ENCODE measurements at regions not wholly inside any gene's neighbourhood (a gene's known extent, or its start where the extent isn't known, plus 50 kb on each side); places are given as distances from the start of the nearest gene placed in this dataset.

DNA sequence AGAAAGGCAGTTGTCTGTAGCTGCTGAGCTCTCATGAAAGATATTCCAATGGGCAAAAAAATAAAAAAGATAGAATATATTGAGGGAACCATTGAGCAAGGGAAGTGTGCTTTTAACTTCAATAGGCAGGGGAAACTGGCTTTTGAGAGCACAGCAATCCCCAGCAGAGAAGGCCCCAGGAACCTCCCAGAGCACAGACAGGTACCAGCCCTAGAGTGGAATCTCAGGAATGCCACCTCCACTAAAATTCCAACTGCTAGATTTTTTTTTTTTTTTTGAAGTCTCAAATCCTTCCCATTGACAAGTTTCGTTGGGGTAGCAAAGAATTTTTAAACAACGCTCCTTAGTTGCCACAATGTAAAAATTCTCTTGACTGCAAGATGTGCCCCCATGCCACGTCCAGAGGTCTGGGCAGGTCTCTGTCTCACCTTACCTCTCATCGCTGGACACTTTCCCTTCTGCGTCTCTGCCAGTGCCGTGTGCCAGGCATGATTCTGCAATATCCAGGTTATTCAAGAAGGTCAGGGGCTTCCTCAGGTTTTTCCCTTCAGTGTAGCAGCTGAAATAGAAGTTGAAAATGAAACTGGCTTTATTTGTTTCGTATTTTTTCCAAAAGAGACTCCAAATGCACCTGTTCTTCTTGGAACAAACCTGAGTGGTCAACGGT lies 64.2 kb upstream of the IRX1 start:
- TF ChIP-seq, protein P1, sequence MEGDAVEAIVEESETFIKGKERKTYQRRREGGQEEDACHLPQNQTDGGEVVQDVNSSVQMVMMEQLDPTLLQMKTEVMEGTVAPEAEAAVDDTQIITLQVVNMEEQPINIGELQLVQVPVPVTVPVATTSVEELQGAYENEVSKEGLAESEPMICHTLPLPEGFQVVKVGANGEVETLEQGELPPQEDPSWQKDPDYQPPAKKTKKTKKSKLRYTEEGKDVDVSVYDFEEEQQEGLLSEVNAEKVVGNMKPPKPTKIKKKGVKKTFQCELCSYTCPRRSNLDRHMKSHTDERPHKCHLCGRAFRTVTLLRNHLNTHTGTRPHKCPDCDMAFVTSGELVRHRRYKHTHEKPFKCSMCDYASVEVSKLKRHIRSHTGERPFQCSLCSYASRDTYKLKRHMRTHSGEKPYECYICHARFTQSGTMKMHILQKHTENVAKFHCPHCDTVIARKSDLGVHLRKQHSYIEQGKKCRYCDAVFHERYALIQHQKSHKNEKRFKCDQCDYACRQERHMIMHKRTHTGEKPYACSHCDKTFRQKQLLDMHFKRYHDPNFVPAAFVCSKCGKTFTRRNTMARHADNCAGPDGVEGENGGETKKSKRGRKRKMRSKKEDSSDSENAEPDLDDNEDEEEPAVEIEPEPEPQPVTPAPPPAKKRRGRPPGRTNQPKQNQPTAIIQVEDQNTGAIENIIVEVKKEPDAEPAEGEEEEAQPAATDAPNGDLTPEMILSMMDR (IDR thresholded peaks at IDR 0.05; ENCODE audit: control insufficient read depth, extremely low read depth, insufficient read depth): no peak
- no peak overlapping the region for H3K4me3 ChIP-seq (ENCODE audit: low read depth, low read length)
- DNase-seq (ENCODE audit: low read depth): no peak

DNA sequence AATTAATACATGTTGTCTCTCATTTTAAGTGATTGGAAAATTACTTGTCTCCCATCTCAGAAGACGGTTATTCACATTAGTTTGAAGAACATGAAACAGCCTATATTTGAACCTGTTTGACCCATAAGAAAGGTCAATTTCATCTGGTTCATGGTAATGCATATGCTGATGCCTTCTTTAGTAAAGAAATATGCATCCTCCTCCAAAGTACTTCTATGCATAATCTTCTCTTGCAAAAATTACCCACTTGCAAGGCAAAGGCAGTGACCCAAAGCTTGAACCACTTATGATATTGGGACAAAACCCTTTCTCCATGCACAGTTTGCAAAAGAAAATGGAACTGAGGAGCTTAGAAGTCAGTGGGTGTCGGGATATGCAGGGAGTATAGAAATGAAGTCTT lies 65.4 kb upstream of the IRX1 start:
- DNase-seq (ENCODE audit: low read depth): no peak
- TF ChIP-seq, protein P1 (IDR thresholded peaks at IDR 0.05; ENCODE audit: control insufficient read depth, extremely low read depth, insufficient read depth): no peak

DNA sequence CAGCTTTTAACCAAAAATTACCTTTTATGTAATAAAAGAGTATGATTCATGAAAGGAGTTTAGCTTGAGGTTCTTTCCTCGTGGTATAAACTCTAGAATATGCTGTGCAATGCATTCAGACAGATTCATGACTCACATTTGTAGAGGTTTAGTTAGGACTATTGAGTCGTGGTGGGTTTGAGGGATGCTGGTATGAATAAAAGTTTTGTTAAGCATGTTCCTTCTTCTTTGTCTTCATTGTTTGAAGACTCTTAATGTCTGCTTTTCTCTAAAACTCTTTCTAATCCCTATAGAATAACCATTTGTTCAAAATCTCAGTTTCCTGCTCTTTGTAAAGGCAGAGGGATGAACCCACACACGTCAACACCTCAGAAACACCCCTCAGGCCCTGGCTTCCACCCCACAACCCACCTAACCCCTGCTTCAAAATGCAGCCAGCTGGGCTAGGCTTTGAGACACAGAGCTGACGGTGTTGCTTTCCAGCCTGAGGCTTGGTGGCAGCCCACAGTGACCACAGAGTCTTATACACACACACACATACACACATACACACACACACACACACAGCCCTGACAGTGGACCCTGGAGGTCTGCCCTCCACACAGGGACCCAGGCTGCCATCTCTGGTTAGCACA lies 69.0 kb upstream of the IRX1 start:
- no peak for DNase-seq (ENCODE audit: low read depth)
- TF ChIP-seq, protein P1 (IDR thresholded peaks at IDR 0.05; ENCODE audit: control insufficient read depth, extremely low read depth, insufficient read depth): no peak
- no peak overlapping the region for H3K4me3 ChIP-seq (ENCODE audit: low read depth, low read length)

More for the DNA sequence above, 65.4 kb upstream of the IRX1 start:
- H3K4me3 ChIP-seq (ENCODE audit: low read depth, low read length): no peak overlapping the region

DNA sequence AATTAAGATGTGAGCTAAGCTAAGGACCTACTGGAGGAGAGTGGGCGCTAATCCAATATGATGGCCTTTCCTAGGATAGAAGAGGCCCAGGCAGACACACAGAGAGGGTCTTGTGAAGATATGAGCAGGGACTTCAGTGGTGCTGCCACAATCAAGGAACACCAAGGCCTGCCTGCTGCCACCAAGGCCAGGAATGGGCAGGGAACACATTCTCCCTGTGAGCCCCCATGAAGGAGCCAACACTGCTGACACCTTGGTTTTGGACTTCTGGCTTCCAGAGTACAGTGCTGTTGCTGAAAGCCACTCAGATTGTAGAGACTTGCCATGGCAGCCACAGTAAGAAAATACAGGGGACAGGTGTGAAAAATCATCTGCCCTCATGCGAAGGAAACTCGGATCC lies 73.1 kb upstream of the IRX1 start:
- TF ChIP-seq, protein P1 (IDR thresholded peaks at IDR 0.05; ENCODE audit: control insufficient read depth, extremely low read depth, insufficient read depth): no peak
- DNase-seq (ENCODE audit: low read depth): no peak
- no peak overlapping the region for H3K4me3 ChIP-seq (ENCODE audit: low read depth, low read length)

DNA sequence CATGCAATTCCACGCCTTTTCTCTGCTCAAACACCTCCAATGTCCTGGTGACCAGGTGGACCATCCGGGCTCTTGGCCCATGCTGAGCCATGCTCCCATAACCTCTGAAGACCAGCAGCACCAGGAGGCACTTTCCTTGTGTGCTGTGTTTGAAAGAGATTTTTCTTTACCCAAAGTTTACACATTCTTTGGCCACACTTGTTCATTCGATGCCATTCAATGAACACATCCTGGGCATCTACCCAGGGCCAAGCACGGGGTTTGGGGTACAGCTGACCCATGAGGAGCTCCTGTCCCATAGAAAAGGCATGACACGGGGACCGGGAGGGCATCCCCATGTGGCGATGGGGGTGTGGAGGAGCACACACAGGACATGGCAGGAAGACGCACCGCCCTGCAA lies 77.1 kb upstream of the IRX1 start:
- no peak for DNase-seq (ENCODE audit: low read depth)
- TF ChIP-seq, protein P1 (IDR thresholded peaks at IDR 0.05; ENCODE audit: control insufficient read depth, extremely low read depth, insufficient read depth): no peak
- H3K4me3 ChIP-seq (ENCODE audit: low read depth, low read length): no peak overlapping the region

DNA sequence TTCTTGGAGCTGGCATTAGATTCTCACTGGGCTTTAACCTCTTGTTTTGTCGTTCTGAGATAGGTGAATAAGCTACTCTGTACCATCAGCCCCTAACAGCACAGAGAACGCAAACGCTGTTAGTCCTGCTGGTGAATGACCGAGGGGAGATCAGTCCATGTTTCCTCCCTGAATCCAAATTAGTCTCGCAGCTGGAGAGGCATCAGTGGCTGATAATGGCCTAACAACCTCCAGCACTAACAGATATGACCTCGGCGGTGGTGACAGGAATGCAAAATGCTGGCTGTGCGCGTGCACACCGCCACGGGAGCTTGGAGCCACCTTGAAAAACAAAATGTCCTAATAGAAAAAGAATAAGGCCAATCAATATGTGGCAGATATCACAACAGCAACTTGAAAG lies 77.6 kb upstream of the IRX1 start:
- TF ChIP-seq, protein P1 (IDR thresholded peaks at IDR 0.05; ENCODE audit: control insufficient read depth, extremely low read depth, insufficient read depth): no peak
- H3K4me3 ChIP-seq (ENCODE audit: low read depth, low read length): no peak overlapping the region
- DNase-seq (ENCODE audit: low read depth): no peak

DNA sequence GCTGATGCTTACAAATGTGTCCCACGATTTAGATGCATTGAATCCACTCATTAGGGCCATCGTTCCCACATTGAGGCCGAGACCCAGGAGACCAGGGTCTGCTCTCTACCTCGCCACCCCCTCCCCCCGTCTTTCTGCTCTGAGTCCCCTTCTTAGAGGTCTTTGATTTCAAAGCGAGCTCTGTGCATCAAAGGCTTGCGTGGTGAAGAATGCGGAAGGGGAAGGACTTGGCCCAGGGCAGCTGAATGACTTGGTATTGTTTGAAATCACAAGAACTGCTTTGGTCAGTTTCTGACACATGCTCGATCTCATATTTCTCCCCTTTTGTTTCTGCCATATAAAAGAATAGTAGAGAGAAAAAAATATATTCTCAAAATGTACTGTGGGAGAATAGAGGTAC lies 78.3 kb upstream of the IRX1 start:
- TF ChIP-seq, protein P1 (IDR thresholded peaks at IDR 0.05; ENCODE audit: control insufficient read depth, extremely low read depth, insufficient read depth): no peak
- DNase-seq (ENCODE audit: low read depth): no peak
- no peak overlapping the region for H3K4me3 ChIP-seq (ENCODE audit: low read depth, low read length)

All from LNCaP clone FGC (cell line).